Epithelial cell of proximal tubule (primary cell): ENCODE measurements at regions not wholly inside any gene's neighbourhood (a gene's known extent, or its start where the extent isn't known, plus 50 kb on each side); places are given as distances from the start of the nearest gene placed in this dataset.

Experiments
- DNase-seq: peaks from one replicate; pipeline ENCODE4 v3.0.0-alpha.2; 2011; ENCODE audit warnings: low read depth
- H3K4me3 ChIP-seq: 2 replicates; pipeline ENCODE4 v1.5.1; 2011; ENCODE audit warnings: low read depth, mild to moderate bottlenecking, low read length
- CTCF ChIP-seq: conservative IDR thresholded peaks from 2 replicates; pipeline ENCODE4 v1.5.1; 2012; ENCODE audit warnings: low read depth, mild to moderate bottlenecking, low read length

DNA sequence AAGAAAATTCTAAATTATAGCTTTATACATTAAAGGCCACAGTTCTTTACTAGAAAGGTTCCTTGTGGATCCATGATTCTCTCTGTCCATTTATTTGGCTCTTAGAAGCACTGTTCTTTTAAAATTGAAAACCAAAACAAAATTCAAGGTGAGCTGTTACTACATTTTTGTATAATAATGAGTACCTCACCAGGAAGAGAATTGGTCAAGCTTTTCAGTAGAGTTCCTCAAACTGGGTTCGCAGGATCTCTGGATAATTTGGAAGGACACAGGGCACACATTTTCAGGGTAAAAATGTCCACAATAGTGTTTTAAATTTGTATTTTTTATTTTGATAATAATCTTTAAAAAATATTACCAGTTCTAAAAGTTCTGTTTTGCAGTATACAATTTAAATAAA lies 93.0 kb downstream of the PPP1R3A start:
- DNase-seq, result no peak
- no peak overlapping the region for H3K4me3 ChIP-seq
- TF ChIP-seq CTCF, result no peak

- no peak for DNase-seq
- no peak for TF ChIP-seq CTCF
- H3K4me3 ChIP-seq, result no peak overlapping the region
These were observed 94.5 kb downstream of the PPP1R3A start for GRCh38 chr7:113824117-113824823.

- H3K4me3 ChIP-seq, result no peak overlapping the region
- no peak for DNase-seq
- TF ChIP-seq CTCF, result no peak
These were observed 99.3 kb downstream of the PPP1R3A start for GRCh38 chr7:113819474-113819873.

DNA sequence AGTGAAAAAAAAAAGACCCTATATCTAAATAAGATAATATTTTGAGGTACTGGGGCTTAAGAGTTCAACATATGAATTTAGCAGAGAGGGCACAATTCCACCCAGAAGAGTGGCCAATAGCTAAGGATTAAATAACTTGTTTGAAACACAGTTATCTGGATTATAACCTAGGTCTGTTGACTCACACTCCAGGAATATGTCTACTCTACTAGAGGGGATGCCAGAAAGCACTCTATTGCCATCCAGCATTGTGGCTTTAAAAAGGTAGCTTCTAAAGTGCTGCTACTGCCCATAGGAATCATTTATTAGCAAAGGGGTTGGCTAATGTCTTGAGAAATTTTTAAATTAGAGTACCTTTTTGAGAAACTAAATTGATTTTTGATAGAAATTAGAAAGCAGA lies 102.2 kb downstream of the PPP1R3A start:
- no peak for TF ChIP-seq CTCF

DNA sequence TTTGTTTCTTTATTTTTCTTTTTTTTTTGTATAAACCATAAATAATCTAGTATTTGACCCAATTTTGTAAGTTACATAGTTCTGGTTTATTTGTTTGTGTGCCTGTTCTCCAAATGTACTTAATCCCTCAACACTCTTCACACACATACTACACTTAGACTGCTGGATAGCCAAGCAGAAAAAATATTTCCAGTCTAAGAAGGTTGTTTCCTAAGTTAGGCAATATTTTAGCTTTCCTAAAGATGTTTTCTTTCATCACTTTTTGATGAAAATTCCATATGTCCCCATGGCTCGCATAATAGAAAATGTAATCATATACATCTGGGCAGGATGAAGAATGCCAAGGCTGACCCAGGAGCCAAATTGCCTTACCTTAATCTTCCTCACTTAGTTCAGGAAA lies 105.3 kb downstream of the PPP1R3A start:
- DNase-seq, result no peak
- no peak overlapping the region for H3K4me3 ChIP-seq
- no peak for TF ChIP-seq CTCF

More for the DNA sequence above, 102.2 kb downstream of the PPP1R3A start:
- H3K4me3 ChIP-seq, result no peak overlapping the region
- DNase-seq, result no peak

DNA sequence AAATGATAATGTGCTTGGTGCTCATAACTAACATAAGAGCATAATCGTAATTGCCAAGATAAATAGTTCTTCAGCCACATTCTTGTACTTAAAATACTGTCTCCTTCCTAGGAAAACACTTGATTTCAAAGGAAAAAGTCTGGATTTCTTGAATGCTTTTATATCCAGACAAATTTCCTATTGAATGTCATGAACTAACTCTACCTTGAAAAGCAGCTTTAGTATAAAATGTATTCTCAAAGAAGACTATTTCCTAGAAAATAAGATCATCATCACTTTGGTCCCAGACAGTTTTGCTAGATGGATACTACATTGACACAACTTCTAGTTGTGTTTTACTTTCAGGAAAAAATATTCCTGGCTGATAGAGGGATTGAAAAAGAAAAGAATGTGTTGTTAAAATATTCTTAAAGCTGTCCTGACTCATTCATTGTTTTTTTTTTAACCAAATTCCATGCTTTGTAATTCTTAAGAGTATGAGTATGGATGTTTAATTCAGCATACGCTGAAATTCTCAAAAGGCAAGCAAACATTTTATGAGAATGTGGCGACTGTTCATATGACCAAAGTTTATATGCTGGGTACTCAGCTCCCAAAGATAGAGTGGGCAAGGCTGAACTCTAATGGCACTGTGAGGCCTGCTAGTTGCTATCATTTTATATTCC lies 106.1 kb downstream of the PPP1R3A start:
- no peak for DNase-seq
- TF ChIP-seq CTCF, result no peak
- no peak overlapping the region for H3K4me3 ChIP-seq

DNA sequence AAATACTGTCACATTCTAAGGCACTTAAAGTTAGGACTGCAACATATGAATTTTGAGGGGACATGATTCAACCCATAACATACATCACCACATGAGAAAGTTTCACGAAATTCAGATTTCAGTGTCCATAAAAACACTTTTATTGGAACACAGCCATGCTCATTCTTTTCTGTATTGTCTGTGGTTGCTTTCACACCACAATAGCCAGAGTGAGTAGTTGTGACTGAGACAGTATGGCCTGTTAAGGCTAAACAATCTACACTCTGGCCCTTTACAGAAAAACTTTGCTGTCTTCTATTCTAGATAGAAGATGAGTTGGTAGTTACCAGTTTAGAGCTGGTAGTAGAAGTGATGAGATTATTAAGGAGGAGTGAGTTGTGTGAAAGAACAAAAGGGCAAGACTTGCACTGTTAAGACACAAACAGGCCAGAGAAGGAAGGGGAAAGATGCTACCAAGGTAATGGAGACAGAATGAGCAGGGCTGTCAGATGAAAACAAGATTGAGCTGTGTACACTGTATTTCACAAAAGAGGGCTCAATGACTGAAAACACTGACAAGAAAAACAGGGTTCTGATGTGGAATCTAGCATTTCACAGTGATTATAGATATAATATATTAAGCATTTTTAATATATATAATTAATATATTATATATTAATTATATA lies 108.6 kb downstream of the PPP1R3A start:
- TF ChIP-seq CTCF, result no peak
- DNase-seq, result no peak
- no peak overlapping the region for H3K4me3 ChIP-seq
